SIG-M5 treated with dmso at 0.1 percent for 504 hours (cell line): ENCODE measurements at regions not wholly inside any gene's neighbourhood (a gene's known extent, or its start where the extent isn't known, plus 50 kb on each side); places are given as distances from the start of the nearest gene placed in this dataset.

ENCODE experiments used
- DNase-seq: peaks from one replicate; lab custom pipeline; 2025; ENCODE audit not compliant: unreplicated experiment; lab: John Stamatoyannopoulos, UW

DNA sequence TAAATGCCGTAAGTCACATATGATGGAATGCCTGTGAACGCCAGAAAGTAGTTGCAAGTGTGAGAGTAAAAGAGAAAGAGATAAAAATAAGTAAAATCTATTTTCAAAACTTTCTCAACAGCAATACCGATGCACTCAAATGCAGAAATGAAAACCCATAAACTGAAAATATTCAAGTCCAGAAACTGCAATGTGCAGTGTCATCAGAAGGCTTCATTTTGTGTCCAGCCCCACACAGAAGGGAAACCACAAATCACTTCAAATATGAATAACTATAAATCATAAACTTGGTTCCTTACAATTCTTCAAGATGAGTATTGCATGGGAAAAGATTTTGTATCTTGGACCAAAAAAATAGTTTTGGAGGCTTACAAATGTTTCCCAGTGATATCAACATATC lies 375.2 kb upstream of the ANO5 start:
- DNase-seq, result no peak

GRCh38 chr11:21820176-21820575 lies 372.7 kb upstream of the ANO5 start:
- DNase-seq, result no peak

DNA sequence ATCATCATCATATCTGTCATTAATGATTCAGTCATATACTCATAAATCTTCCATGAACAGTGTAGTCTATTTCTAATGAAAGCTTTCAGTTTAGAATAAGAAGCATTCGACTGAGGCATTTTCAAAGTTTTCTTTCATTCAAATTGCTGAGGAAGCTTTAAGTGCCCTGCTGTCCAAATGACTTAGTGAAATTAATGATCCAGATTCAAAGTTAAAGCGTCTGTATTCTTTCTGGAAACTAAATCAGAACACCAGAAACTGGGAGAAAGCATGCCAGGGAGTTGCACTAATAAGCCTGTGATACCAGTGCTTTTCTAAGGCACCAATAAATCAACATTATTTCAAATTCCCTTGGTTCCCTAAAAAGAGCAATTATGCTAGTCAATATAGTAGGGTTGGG lies 367.8 kb upstream of the ANO5 start:
- no peak for DNase-seq

- no peak for DNase-seq
These were observed 354.5 kb upstream of the ANO5 start for GRCh38 chr11:21838427-21838826.

GRCh38 chr11:21839796-21840195 lies 353.1 kb upstream of the ANO5 start:
- no peak for DNase-seq

DNA sequence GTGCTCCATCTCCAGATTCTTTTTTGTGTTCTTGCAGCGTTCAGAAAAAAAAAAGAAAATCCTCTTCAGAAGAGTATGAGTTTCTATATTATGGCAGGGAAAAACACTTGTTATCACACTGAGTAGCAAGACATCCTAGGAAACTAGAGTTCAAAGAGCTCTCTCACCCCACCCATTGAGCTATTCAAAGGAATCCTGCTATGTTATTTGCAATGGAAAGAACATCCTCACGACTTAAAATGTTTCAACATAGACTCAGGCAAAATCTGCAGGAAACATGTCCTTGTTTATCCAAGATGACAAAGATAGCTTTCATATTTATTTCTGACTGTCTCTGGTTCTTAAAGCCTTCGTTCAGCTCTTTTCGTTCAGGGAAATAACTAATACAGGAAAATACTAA lies 331.6 kb upstream of the ANO5 start:
- DNase-seq, result no peak

DNA sequence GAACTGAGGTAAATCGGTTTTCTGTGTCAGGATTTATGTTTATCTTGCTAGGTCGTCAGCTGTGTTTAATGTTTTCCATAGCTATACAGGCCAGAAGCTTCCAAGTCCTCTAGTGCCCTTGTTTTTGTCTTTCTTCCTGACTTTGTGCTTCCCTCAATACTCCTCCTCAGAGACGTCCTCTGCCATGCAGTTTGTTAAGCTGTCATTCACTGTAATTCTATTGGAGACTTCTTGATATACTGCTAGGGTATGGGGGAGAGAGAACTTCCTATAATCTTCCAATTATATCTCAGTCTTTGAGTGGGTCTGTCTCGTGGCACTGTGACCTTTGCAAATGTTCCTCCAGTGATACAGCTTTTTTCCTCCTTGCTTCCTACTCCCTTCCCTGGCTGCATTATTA lies 327.3 kb upstream of the ANO5 start:
- DNase-seq, result no peak

DNA sequence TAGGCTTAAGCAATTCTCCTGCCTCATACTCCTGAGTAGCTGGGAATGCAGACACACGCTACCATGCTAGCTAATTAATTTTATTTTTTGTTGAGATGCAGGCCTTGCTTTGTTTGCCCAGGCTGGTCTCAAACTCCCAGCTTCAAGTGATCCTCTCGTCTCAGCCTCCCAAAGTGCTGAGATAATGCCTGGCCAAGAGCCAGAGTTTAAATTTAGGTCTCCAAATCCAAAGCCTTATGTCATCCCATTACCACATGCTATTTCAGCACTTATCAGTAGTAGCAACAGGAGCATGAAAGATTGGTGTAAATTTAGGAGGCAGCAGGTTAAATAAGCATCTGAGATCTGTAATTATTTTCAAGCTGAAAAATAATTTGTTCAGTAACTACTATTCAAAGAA lies 326.1 kb upstream of the ANO5 start:
- DNase-seq, result no peak

DNA sequence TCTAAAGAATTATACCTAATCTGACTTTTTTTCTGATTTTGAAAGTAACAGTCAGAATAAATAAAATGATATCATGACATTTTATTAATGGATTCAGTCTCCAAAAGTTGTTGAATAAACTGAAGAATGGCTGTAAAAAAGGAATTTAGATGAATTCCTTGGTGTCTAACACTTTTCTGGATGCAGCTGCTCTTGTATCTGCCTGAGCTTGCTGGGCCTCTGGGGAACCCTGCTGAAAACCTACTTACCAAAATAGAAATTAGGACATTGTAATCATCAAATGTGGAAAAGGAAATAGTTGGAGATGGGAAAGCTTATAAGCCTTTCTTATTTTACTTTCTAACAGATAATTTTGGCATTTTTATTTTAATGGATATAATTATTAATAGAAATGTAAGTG lies 315.7 kb upstream of the ANO5 start:
- no peak for DNase-seq

GRCh38 chr11:21883354-21883753 lies 309.5 kb upstream of the ANO5 start:
- no peak for DNase-seq

DNA sequence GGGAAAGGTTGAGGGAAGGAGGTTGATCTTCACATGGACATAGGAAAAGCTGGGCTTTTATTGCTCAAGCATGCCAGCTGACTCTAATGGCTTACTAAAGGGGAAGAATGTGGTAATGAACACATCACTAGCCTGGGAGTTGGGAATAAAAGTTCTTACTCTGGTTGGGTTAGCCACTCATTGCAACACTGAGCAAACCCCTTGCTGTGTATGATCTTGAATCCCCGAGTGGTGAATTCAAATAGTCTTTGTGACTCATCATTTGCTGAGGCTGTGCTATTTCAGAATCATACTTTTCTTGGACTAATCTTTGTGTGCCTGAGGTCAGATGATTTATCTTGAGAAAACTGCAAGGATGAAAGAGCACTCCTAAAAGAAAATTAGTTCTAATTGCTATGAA lies 304.1 kb upstream of the ANO5 start:
- no peak for DNase-seq

- no peak for DNase-seq
These were observed 299.9 kb upstream of the ANO5 start for GRCh38 chr11:21892736-21893564.

GRCh38 chr11:21893565-21893867 lies 299.4 kb upstream of the ANO5 start:
- DNase-seq, result no peak

DNA sequence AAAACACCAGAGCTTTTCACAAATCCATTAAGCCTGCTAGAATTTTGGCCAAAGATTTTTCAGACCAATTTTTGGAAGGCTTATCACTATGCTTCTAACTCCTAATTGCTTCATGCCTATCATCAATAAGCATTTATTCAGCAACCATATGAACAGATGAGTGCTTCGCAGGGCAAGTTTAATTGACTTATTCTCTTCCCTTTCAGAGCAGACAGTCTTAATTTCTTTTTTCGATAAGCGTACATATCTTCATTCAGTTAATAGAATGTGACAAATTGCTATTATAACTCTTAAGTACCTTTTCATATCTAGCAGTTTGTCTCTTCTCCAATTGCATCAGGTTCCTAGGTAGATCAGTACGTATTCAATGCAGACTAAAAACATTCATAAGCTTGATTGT lies 298.4 kb upstream of the ANO5 start:
- DNase-seq, result no peak

GRCh38 chr11:21895686-21896085 lies 297.2 kb upstream of the ANO5 start:
- no peak for DNase-seq

- DNase-seq, result no peak
These were observed 296.7 kb upstream of the ANO5 start for GRCh38 chr11:21896216-21896615.

DNA sequence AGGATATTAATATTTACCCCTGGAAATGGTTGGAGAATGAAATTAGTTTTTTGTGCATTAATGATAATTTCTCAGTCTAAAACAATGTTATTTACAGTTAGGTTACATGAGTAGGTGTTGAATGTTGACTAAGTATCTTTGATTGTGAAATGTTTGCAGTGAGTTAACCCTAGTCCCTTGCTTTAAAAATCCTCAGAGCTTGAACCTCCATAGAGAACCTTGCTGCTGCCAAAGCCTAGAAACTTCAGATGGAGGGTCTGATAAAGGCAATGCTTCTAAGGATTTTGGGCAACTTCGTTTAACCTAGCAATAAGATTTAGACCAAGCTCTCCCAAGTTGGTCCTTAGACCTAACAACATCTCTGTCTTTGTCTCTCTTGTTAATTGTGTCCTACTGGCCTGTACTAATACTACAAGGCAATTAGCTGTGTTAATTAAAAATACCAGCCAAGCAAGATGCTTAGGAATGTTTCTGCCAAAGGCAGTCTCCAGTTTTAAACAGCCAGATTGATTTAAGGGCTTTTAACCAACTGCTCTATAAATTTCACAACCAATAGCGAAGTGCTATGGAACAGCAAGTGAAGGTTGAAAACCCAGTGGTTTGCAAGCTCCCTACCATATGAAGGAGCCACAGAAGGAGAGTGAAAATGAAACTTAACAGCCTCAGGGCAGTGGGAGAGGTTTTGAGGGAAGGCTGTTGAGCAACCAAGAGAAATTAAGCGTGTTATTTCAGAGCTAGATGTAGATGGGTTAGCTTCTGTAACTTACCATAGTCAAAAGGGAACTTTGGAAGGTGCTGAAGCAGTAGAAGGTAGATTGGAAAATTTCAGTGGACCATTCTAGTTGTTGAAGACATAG lies 295.9 kb upstream of the ANO5 start:
- no peak for DNase-seq

DNA sequence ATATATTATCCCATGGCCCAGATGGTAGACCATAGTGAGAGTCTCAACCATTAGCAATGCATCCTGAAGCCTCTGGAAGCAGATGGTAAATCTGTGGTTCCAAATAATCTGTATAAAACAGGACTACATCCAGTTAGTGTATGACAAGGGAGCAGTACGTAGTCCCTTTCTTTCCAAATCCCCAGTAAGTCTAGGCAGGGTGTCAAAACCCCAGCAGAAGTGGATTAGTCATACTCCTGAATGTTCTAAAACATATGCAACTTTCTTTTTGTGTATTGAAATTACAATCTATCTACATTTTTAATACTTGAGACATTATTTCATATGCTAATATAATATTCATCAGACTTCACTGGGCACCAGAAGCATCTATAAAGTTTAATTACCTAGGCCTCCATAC lies 295.1 kb upstream of the ANO5 start:
- no peak for DNase-seq

- DNase-seq, result no peak
These were observed 284.7 kb upstream of the ANO5 start for GRCh38 chr11:21908211-21908610.

DNA sequence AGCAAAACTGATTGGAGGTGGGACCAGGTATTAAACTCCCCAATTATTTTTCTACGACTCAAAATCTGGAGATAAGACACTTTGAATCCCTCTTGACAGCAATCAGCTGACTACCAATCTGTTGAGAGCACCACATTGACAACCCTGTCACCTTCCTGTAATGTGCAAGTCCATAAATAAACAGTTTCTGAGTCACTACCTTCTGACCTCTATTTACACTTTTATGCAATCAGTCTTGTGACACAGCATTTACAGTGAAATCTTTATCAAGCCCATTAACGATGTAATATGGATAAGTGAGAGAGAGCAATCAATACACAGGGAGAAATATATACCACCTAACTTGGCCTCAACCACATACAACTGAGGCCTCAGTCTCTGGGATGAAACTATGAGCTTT lies 283.7 kb upstream of the ANO5 start:
- no peak for DNase-seq

DNA sequence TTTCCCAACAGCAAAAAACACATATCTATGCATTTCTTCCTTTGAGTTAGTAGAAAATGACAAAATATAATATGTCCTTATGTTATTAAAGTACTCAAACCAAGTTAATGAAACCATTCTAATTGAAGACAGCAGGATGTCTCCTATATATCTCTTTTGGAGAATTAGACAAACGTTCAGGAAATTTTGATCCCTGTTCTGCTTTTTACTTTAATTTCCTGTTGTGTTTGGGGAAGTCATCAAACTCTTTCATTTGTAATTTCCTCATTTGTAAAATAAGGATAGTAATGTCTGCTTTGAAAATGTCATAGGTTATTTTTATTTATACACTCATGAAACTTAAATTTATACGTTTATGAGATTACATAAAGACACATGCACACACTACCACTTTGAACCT lies 281.8 kb upstream of the ANO5 start:
- no peak for DNase-seq

DNA sequence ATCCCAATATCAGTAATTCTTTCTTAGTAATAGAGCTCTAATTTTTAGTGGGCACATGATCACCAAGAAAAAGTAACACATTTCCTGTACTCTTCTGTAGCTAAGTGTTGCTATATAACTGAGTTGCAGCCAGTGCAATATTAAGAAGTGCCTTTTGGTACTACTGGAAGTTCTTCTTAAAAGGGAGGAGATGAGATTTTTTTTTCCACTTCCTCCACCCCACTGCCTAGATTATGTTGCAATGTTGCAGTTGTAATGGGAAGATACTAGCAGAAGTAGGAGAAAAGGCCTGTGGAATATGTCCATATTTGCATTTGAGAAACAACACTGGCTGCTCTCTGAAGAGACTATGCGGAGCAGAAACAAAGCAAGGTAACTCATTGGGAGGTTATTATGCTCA lies 280.6 kb upstream of the ANO5 start:
- no peak for DNase-seq

GRCh38 chr11:21921151-21921550 lies 271.7 kb upstream of the ANO5 start:
- no peak for DNase-seq
